PC-3 (cell line): ENCODE measurements at regions not wholly inside any gene's neighbourhood (a gene's known extent, or its start where the extent isn't known, plus 50 kb on each side); places are given as distances from the start of the nearest gene placed in this dataset.
"Not testable (repeated sequence)": the region's sequence is repeated elsewhere in the genome, so short reads cannot be mapped to it uniquely, and the experiment has no call there.

Source experiments
- CTCF ChIP-seq: fragments of 300-600 bp; sonication (generic); conservative IDR thresholded peaks from 2 replicates; pipeline ENCODE4 v1.5.1; 2017; ENCODE audit warnings: antibody characterized with exemption, low read depth, mild to moderate bottlenecking, low read length
- EZH2 ChIP-seq: fragments of 300-600 bp; sonication (generic); IDR thresholded peaks from one replicate; pipeline ENCODE4 v1.6.1; 2017; ENCODE audit warnings: antibody characterized with exemption, mild to moderate bottlenecking, low read length; ENCODE audit not compliant: unreplicated experiment
- EZH2phosphoT487 ChIP-seq: fragments of 300-600 bp; sonication (generic); IDR thresholded peaks from 2 replicates; pipeline ENCODE4 v1.6.1; 2018; ENCODE audit warnings: mild to moderate bottlenecking, antibody characterized with exemption, low read length, borderline replicate concordance

GRCh38 chr1:838291-838690 is 85.4 kb upstream of the SAMD11 start:
- TF ChIP-seq EZH2phosphoT487, CTCF, EZH2: not testable (repeated sequence)
